ENCODE measurements at regions not wholly inside any gene's neighbourhood (a gene's known extent, or its start where the extent isn't known, plus 50 kb on each side); places are given as distances from the start of the nearest gene placed in this dataset.

DNA sequence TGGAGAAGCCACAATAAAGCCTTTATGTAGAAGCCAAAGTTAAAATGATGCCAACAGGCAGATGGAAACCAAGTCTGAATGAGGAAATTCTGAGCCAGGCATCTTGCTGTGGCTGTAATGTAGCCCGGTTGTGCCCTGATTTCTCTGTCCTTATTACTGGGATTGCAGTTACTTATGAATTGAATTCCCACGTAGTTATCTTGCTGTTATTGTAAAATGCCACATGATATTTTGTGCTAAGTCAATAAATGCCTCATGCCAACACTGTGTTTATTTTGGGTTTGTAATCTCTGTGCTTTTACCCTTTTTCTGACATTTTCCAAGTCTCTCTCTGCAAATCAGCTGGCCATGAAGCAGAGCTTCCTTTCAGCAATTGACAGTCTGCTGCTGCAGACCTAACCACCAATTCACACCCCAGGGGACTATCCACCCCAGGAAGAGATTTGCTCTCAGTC, 486.1 kb upstream of the GOLIM4 start:
- TF ChIP-seq, protein P1, sequence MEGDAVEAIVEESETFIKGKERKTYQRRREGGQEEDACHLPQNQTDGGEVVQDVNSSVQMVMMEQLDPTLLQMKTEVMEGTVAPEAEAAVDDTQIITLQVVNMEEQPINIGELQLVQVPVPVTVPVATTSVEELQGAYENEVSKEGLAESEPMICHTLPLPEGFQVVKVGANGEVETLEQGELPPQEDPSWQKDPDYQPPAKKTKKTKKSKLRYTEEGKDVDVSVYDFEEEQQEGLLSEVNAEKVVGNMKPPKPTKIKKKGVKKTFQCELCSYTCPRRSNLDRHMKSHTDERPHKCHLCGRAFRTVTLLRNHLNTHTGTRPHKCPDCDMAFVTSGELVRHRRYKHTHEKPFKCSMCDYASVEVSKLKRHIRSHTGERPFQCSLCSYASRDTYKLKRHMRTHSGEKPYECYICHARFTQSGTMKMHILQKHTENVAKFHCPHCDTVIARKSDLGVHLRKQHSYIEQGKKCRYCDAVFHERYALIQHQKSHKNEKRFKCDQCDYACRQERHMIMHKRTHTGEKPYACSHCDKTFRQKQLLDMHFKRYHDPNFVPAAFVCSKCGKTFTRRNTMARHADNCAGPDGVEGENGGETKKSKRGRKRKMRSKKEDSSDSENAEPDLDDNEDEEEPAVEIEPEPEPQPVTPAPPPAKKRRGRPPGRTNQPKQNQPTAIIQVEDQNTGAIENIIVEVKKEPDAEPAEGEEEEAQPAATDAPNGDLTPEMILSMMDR (IDR thresholded peaks at IDR 0.05; ENCODE audit: control insufficient read depth, insufficient read depth, low read depth, low read length, missing control alignments) = no peak
- no peak overlapping the region for H3K4me3 ChIP-seq (ENCODE audit: control insufficient read depth, low read depth, low read length)
- no peak for DNase-seq (ENCODE audit: low read depth)

DNA sequence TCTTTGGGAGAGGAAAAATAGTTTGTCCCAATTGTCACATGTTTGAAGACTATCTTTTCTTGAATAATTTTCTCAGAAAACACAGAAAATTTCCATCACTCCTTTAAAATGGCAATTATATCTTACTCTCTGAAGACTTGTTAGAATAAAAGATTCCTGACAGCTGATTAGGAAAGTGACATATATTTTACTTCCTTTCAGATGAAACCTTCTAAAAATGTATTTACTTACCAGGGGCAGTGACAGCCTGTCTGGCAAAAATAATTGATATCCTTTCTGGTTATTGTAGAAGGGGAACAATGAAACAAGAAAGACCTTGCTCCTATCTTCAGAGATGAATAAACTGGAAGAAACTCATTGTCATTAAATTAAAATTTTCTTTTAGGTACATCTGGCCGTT, 483.3 kb upstream of the GOLIM4 start:
- H3K4me3 ChIP-seq (ENCODE audit: control insufficient read depth, low read depth, low read length) = no peak overlapping the region
- DNase-seq (ENCODE audit: low read depth) = no peak
- TF ChIP-seq, protein P1 (IDR thresholded peaks at IDR 0.05; ENCODE audit: control insufficient read depth, insufficient read depth, low read depth, low read length, missing control alignments) = no peak

DNA sequence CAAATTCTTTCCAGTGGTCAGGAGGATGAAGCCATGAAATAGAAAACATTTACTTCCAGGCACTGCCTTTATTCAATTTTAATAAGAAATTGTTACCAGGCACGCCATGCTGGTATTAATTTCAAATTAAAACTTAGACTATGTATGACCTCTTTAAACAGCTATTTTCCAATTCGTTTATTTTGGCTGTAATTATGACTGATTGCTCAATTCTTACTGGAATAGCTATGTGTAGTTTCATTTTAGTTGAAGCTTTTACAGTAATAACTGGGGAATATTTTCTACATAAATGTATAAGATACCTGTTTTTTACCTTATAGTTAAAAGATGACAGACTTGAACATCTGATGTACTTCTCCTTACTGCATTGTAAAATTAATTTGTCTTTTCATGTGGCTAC, 480.0 kb upstream of the GOLIM4 start:
- no peak for DNase-seq (ENCODE audit: low read depth)
- H3K4me3 ChIP-seq (ENCODE audit: control insufficient read depth, low read depth, low read length) = no peak overlapping the region
- TF ChIP-seq, protein P1 (IDR thresholded peaks at IDR 0.05; ENCODE audit: control insufficient read depth, insufficient read depth, low read depth, low read length, missing control alignments) = no peak

DNA sequence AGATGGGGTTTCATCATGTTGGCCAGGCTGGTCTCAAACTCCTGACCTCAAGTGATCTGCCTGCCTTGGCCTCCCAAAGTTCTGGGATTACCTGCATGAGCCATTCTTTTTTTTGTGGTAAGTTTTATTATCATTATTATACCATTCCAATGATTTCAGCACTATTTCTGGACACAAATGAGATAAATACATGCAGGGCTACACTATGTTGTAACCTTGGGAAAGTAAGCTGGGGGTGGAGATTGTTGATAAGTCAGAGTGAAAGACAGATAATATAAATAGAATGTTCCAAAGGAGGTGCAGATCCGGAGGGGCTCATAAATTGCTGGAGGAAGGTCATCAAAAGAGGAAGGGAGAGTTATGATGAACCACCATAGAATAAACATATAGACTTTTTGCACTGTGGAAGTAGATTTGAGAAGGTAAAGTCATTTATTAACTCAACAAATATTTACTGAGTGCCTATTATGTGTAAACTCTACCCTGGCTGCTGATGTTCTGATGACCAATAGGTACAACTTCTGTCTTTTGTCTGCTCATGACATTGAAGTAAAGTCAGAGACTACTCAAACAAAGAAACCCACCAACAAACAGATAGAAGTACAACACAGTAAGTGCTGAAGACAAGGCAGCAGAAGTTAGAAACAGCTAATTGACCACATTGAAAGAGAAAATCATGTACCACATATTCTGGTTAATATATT, 478.9 kb upstream of the GOLIM4 start:
- DNase-seq (ENCODE audit: low read depth) = no peak
- no peak overlapping the region for H3K4me3 ChIP-seq (ENCODE audit: control insufficient read depth, low read depth, low read length)
- TF ChIP-seq, protein P1 (IDR thresholded peaks at IDR 0.05; ENCODE audit: control insufficient read depth, insufficient read depth, low read depth, low read length, missing control alignments) = no peak

DNA sequence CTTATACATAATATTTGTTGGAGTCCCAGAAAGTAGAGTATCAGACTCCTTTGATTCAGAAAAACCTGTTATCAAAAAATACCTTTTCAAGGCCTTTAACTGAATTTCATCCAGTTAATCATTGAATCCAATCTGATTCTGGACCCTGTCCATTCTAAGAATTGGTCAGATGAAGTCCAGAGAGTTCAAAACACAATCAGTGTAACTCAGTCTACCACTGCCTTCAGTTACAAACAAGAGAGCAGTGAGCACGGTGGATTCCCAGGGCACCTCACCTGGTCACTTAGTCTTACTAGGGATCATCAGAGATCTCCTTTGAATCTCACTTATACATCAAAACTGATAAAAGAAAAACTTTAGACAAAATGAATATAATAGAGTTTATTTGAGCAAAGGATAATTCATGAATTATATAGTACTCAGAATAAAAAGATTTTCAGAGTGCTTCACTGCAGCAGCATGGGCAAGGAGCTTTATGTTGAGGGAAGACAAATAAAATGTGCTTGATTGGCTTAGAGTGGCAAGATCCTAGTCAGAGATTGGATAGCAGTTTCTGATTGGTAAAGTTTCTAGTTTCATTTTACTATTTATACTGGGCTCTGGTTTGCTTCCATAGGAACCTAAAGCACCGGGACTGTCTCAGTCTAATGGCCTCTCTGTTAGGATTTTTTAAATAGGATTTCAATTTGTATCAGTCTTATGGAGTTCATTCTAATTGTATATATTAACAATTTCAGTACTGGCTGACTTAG, 474.9 kb upstream of the GOLIM4 start:
- H3K4me3 ChIP-seq (ENCODE audit: control insufficient read depth, low read depth, low read length) = no peak overlapping the region
- TF ChIP-seq, protein P1 (IDR thresholded peaks at IDR 0.05; ENCODE audit: control insufficient read depth, insufficient read depth, low read depth, low read length, missing control alignments) = no peak
- no peak for DNase-seq (ENCODE audit: low read depth)

DNA sequence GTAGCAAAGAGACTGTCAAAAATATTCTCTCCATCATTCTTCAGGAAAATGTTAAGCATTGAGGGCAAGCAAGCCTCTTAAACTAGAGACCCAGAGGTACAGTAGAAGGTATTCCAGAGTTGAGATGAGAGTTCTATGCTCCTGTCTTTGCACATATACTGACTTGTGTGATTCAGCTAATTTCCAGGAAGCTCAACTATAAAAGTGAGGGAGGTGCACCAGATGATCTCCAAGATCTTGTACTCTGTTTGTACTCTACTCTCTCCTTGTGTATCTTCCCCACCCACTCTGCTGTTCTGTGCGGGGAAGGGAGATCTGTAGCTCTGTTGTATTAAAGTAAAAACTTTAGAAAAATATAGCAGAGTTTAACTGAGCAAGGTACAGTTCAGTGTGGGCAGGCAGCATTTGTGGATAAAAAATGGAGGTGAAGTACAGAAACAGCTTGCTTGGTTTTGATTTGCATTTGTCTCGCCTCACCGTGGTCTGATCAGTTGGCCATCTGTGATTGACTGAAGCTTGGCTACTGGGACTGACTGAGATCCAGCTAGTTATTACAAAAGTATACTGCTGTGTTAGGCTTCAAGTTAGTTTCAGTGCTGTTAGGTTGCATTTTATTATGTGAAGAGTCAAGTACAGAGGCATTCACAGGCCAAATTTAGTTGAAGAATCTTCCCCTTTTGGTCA, 463.1 kb upstream of the GOLIM4 start:
- TF ChIP-seq, protein P1 (IDR thresholded peaks at IDR 0.05; ENCODE audit: control insufficient read depth, insufficient read depth, low read depth, low read length, missing control alignments) = no peak
- no peak overlapping the region for H3K4me3 ChIP-seq (ENCODE audit: control insufficient read depth, low read depth, low read length)
- DNase-seq (ENCODE audit: low read depth) = no peak
